ENCODE measurements at regions not wholly inside any gene's neighbourhood (a gene's known extent, or its start where the extent isn't known, plus 50 kb on each side); places are given as distances from the start of the nearest gene placed in this dataset.

DNA sequence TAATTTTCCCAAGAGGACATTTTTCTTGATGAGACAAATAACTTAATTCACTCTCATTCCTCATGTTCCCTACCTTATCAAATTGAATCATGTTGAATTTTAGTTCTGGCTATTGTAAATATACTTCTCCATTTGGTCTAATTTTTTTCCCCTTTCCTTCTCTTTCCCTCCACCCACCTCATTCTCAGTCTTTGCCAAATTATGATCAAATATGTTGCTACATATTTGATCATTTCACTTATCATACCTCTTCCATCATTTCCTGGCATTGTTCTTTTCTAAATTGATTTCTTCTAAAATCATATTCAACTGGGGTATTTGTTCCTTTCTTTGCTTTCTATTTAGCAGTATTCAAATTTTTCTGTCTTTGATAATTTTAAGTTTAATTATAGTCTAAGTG is 52.3 kb downstream of the HDGFL1 start:
- TF ChIP-seq, protein P1, sequence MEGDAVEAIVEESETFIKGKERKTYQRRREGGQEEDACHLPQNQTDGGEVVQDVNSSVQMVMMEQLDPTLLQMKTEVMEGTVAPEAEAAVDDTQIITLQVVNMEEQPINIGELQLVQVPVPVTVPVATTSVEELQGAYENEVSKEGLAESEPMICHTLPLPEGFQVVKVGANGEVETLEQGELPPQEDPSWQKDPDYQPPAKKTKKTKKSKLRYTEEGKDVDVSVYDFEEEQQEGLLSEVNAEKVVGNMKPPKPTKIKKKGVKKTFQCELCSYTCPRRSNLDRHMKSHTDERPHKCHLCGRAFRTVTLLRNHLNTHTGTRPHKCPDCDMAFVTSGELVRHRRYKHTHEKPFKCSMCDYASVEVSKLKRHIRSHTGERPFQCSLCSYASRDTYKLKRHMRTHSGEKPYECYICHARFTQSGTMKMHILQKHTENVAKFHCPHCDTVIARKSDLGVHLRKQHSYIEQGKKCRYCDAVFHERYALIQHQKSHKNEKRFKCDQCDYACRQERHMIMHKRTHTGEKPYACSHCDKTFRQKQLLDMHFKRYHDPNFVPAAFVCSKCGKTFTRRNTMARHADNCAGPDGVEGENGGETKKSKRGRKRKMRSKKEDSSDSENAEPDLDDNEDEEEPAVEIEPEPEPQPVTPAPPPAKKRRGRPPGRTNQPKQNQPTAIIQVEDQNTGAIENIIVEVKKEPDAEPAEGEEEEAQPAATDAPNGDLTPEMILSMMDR (conservative IDR thresholded peaks at IDR 0.05), result no peak
- Mint-ChIP-seq H3K9me3 (peaks cover 17% of the 10 kb centered on the region), H3K27me3 (ENCODE audit: low read depth) (no peaks in the 10 kb centered on the region), H3K4me1 (peaks cover 22% of the 10 kb centered on the region), H3K27ac (ENCODE audit: unreplicated experiment) (no peak overlapping the region), H3K36me3 (ENCODE audit: low read depth) (peaks cover 7% of the 10 kb centered on the region), H3K4me3 (no peak overlapping the region)
- no peak for DNase-seq (ENCODE audit: low read depth, low spot score)

DNA sequence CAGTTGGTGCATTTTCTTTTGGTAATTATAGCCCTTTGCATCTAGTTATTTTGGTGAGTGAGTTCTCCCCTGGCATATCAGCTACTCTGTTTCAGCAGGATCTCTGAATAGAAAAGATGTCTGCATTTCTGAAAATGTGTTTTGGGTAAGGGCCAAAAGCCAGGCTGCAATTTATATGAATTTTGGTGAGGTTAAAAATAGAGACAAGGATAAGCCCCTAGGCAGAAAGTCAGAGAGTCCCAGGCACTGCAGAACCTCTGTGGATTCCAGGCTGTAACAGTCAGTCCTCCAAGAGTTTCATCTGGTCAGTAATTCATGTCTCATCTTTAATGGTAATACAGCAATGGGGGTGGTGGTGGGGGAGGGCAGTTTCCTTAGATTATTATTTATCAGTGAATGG is 53.0 kb downstream of the HDGFL1 start:
- Mint-ChIP-seq H3K4me1 (peaks cover 22% of the 10 kb centered on the region), H3K9me3 (peaks cover 20% of the 10 kb centered on the region), H3K4me3 (no peak overlapping the region), H3K27me3 (ENCODE audit: low read depth) (no peaks in the 10 kb centered on the region), H3K27ac (ENCODE audit: unreplicated experiment) (no peak overlapping the region), H3K36me3 (ENCODE audit: low read depth) (peaks cover 10% of the 10 kb centered on the region)
- TF ChIP-seq, protein P1 (conservative IDR thresholded peaks at IDR 0.05), result no peak
- DNase-seq (ENCODE audit: low read depth, low spot score), result no peak

DNA sequence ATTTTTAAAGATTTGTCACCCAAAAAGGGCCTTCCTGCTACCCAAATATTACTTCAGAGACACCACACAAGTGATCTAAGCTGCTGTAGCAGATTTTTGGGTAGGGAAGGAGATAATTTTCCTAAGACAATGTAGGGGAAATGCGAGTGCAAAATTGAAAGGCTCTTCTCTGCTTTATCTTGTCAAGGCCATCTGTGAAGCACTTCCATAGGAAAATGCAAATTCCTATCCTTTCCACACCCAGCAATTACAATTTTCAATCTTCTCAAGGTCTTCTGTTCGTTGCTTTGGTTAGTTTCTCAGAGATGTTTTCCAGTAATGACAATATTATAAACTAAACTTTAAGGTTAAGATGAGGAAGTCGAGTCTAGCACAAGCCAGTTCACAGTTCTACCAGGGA is 53.4 kb downstream of the HDGFL1 start:
- Mint-ChIP-seq H3K27ac (ENCODE audit: unreplicated experiment) (no peak overlapping the region), H3K4me3 (no peak overlapping the region), H3K9me3 (peaks cover 19% of the 10 kb centered on the region), H3K36me3 (ENCODE audit: low read depth) (peaks cover 14% of the 10 kb centered on the region), H3K4me1 (peaks cover 22% of the 10 kb centered on the region), H3K27me3 (ENCODE audit: low read depth) (no peaks in the 10 kb centered on the region)
- TF ChIP-seq, protein P1 (conservative IDR thresholded peaks at IDR 0.05), result no peak
- no peak for DNase-seq (ENCODE audit: low read depth, low spot score)

DNA sequence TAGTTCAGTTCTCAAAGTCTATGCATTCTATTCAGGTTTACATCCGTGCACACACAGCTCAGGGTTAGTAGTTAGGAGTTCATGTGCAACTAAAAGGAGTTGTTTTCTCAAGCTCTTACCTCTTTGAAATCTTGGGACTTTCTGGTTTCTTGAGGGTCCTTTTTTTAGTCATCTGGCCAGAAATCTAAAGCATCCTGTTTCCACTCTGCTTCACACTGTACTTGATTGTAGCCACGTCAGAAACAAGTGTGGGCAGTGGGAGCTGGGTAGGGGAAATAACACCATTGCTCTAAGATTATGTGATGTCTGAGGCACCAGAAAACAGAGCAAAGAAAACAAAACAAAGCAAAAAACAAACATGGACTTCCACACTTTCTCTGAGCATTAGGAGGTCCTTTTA is 58.3 kb downstream of the HDGFL1 start:
- H3K36me3 Mint-ChIP-seq (ENCODE audit: low read depth), result peaks cover 13% of the 10 kb centered on the region
- TF ChIP-seq, protein P1 (conservative IDR thresholded peaks at IDR 0.05), result no peak
- peaks cover 50% of the 10 kb centered on the region for H3K4me1 Mint-ChIP-seq
- no peak overlapping the region for H3K27ac Mint-ChIP-seq (ENCODE audit: unreplicated experiment)
- DNase-seq (ENCODE audit: low read depth, low spot score), result no peak
- H3K9me3 Mint-ChIP-seq, result peaks cover 12% of the 10 kb centered on the region
- H3K4me3 Mint-ChIP-seq, result no peak overlapping the region
- H3K27me3 Mint-ChIP-seq (ENCODE audit: low read depth), result no peaks in the 10 kb centered on the region

DNA sequence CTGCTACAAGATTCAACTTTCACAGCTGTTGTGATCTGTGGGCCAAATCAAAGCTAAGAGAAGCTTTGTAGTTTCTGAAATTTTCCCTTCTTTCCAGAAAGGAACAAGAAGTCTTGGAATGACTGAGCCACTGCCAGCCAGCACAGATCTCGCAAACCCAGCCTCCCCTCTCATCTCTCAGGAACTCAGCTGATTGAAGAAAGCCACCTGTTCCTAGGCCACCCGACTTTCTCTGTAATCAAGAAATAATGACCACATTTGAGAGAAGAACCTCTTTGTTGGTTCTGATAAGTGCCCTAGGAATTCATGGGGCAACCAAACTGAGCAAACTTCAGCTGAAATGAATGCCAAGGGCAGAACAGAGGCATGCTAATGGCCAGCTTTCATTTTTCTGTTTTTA is 61.7 kb downstream of the HDGFL1 start:
- Mint-ChIP-seq H3K9me3 (peaks cover 14% of the 10 kb centered on the region), H3K27ac (ENCODE audit: unreplicated experiment) (peak overlapping the region; percentile 87), H3K27me3 (ENCODE audit: low read depth) (no peaks in the 10 kb centered on the region), H3K4me1 (peaks cover 60% of the 10 kb centered on the region), H3K36me3 (ENCODE audit: low read depth) (peaks cover 13% of the 10 kb centered on the region), H3K4me3 (peak overlapping the region; percentile 31)
- no peak for DNase-seq (ENCODE audit: low read depth, low spot score)
- TF ChIP-seq, protein P1 (conservative IDR thresholded peaks at IDR 0.05), result no peak
